DMS153 (cell line): ENCODE measurements at regions not wholly inside any gene's neighbourhood (a gene's known extent, or its start where the extent isn't known, plus 50 kb on each side); places are given as distances from the start of the nearest gene placed in this dataset.

Experiments
- DNase-seq: peaks from one replicate; lab custom pipeline; 2025; lab: John Stamatoyannopoulos, UW

- no peak for DNase-seq
Measured at GRCh38 chr6:50217841-50218240, 168.1 kb upstream of the DEFB112 start.

GRCh38 chr6:50236164-50236563, 186.4 kb upstream of the DEFB112 start:
- DNase-seq, result no peak

- no peak for DNase-seq
Measured at GRCh38 chr6:50239853-50240252, 190.1 kb upstream of the DEFB112 start.

- DNase-seq, result no peak
Measured at GRCh38 chr6:50240986-50241385, 191.3 kb upstream of the DEFB112 start.

- DNase-seq, result no peak
Measured at GRCh38 chr6:50249493-50249892, 199.8 kb upstream of the DEFB112 start.

GRCh38 chr6:50257322-50257721, 207.6 kb upstream of the DEFB112 start:
- DNase-seq, result no peak

GRCh38 chr6:50259903-50260302, 210.2 kb upstream of the DEFB112 start:
- DNase-seq, result no peak

- no peak for DNase-seq
Measured at GRCh38 chr6:50264995-50265571, 215.4 kb upstream of the DEFB112 start.

- no peak for DNase-seq
Measured at GRCh38 chr6:50270415-50270814, 220.7 kb upstream of the DEFB112 start.

GRCh38 chr6:50271266-50271665, 221.5 kb upstream of the DEFB112 start:
- no peak for DNase-seq

GRCh38 chr6:50271817-50272216, 222.1 kb upstream of the DEFB112 start:
- DNase-seq, result no peak

- no peak for DNase-seq
Measured at GRCh38 chr6:50272611-50273010, 222.9 kb upstream of the DEFB112 start.

- DNase-seq, result no peak
Measured at GRCh38 chr6:50276771-50277261, 227.1 kb upstream of the DEFB112 start.

- no peak for DNase-seq
Measured at GRCh38 chr6:50277774-50278173, 228.0 kb upstream of the DEFB112 start.

GRCh38 chr6:50278663-50279062, 228.9 kb upstream of the DEFB112 start:
- no peak for DNase-seq

- no peak for DNase-seq
Measured at GRCh38 chr6:50285735-50286134, 236.0 kb upstream of the DEFB112 start.

- DNase-seq, result no peak
Measured at GRCh38 chr6:50288241-50288640, 238.5 kb upstream of the DEFB112 start.

GRCh38 chr6:50288881-50289280, 239.2 kb upstream of the DEFB112 start:
- no peak for DNase-seq

- DNase-seq, result no peak
Measured at GRCh38 chr6:50289366-50289765, 239.6 kb upstream of the DEFB112 start.

GRCh38 chr6:50301307-50301706, 251.6 kb upstream of the DEFB112 start:
- DNase-seq, result no peak

GRCh38 chr6:50305660-50306059, 255.9 kb upstream of the DEFB112 start:
- no peak for DNase-seq

GRCh38 chr6:50318536-50318935, 268.8 kb upstream of the DEFB112 start:
- DNase-seq, result no peak

- DNase-seq, result no peak
Measured at GRCh38 chr6:50330347-50330746, 280.6 kb upstream of the DEFB112 start.

- DNase-seq, result no peak
Measured at GRCh38 chr6:50330963-50331362, 281.2 kb upstream of the DEFB112 start.

- no peak for DNase-seq
Measured at GRCh38 chr6:50333696-50334095, 284.0 kb upstream of the DEFB112 start.
